SHP77 (cell line): ENCODE measurements at regions not wholly inside any gene's neighbourhood (a gene's known extent, or its start where the extent isn't known, plus 50 kb on each side); places are given as distances from the start of the nearest gene placed in this dataset.

Experiments
- DNase-seq, 2 experiments: peaks; one replicate each; lab custom pipeline; 2025; lab: John Stamatoyannopoulos, UW

DNA sequence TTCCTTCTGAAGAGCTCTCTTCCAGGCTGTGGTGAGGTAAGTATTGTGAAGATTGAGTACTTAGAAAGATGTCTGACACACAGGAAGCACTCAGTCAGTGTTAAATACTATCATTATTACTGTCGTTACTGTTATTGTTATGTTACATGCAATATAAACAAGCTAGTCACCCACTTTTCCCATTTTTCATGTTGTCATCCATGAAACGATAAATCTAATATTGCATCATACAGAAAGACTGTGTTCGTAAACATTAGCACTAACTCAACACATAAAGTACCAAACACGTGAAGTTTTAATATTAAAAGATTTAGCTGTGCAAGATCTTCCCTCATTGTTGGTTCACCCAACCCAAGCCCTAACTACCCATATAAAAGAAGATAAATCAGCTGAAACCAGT, 109.2 kb upstream of the NRSN1 start:
- DNase-seq: no peak

DNA sequence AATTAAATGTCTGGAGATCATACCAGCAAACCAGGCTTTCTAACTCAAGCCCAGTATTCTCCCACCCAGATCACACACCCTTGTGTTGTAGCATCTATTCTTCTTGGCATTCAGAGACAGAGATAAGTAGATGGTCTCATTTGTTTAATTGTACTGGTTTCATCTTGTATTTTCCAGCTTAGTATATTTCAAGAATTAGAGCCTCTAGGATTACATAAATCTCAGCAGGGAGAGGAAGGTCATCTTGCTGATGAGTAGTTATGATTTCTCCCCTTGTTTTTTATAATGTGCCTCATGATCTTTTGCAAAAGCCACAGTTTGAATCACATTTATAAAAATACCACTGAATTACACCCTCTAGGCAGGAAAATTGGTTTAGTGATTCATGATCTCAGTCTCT, 106.6 kb upstream of the NRSN1 start:
- no peak for DNase-seq

DNA sequence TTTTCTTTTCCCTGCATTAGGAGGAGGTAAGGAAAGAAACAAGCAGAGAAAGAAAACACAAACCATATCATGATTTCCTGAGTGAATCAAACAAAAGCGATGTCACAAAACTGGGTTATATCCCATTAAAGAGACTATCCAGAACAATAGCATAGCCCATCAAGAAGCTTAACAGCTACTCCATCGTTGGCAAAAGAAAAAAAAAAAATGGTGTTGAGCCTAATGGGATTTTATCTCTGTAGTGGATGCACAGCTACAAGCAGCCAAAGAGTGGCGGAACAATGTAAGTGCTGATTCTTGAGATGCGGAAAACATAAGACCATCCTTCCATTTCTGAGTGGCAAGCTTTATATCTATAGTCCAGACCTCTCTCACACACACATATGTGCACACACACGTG, 106.2 kb upstream of the NRSN1 start:
- DNase-seq: no peak

DNA sequence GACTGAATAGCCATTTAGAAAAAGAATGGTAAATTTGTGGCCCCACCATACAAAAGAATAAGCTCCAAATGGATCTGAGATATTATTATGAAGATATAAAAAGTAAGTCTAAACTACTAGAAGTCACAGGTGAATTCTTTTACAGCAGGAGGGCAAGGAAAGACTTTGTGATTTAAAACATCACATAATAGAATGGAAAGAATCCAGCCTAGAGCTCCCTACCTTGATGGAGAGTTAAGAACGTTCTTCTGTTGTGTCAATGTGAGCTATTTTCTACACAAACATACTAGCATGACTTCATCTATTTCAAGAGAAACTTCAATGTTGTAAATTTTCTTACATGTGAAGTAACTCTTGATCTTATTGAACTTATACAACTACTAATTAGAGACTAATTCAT, 100.0 kb upstream of the NRSN1 start:
- no peak for DNase-seq

DNA sequence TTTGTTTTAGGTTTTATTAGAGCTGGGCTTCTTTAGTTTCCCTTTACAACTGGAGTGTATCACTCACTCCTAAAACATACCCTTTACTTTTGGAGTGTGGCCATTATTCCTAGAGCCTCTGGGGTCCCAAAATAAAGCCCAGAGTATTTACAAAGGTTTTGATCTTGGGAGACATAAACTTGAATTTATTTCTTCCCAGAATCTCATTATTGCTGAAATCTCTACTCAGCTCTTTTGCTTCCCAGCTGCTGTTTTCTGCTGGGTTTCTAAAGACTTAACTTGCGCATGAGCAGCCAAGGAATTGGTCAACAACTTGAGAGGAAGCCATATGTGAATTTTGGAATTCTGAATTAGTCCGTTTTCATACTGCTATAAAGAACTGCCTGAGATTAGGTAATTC, 94.5 kb upstream of the NRSN1 start:
- no peak for DNase-seq

DNA sequence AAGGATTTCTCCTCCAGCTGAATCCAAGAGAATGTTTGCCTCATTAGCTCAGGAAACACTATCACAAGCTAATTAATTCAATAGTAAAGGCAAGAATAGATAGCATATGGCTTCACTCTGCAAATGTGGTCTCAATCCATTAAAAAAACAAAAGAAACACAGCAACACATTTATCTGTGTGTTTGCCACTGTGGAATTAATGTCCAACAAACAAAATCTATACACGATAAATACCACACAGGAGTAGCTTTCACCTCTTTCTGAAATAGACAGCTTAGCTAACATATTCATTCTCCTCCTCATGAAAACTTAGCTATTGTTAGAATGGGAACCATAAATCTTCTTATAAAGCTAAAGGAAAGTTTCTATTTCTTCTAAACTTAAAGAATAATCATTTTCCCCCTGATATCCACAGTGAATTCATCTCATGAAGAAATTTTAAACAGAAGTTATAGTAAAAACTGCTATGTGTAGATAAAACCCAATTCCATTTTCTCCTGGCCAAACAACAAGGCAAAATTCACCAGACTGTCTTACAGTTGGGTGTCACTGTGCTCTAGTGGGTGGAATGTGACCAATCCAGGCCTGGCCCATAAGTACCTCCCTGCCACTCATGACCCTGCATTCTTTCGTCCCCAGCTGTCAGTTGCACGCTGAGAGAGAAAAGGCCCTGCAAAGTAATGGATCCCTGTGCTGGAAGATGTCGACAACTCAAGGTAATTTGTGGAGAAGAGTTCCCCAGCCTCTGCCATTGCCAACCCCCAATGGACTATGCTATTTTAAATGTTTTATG, 92.9 kb upstream of the NRSN1 start:
- no peak for DNase-seq

DNA sequence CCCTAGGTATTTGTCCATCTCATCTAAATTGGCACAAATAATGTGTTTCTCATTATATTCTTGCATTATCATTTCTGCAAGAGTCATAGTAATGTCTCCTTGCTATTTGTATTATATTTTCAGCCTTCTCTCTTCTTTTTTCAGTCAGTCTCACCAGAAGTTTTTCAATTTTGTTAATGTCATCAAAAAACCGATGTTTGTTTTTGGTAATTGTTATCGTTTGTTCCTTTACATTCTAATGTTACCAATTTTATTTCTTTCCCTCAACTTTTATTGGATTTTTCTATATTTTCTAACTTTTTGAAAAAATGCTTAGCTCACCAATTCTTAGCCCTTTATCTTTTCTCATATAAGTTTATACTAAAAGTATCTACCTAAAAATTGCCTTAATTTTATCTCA, 82.2 kb upstream of the NRSN1 start:
- DNase-seq: no peak

DNA sequence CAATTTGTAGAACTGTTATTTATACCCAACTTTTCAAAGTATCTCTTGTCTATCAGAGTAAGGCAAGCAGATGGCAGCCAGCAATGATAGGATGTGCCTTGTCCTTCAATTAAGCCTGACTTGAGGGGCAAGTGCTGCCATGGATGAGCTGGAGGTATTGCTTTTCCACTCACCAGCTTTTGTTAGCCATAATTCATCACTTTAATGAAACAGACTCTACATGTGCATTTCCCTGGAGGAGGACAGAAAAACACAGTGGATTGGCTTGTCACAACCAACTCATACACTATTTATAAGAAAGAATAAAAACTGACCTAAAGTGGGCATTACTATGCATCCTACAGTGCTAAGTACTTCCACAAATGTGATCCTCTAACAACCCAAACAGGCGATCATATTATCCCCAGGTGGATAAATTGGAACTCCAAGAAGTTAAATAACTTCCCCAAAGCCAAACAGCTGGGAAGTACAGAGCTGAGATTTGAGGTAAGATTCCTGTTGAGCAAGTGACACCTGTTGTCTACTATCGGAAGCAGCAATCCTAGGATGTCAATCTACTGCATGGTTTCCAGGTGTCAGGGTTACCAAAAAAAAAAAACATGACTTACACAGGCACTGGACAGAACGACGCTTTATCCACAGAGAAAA, 73.9 kb upstream of the NRSN1 start:
- no peak for DNase-seq

DNA sequence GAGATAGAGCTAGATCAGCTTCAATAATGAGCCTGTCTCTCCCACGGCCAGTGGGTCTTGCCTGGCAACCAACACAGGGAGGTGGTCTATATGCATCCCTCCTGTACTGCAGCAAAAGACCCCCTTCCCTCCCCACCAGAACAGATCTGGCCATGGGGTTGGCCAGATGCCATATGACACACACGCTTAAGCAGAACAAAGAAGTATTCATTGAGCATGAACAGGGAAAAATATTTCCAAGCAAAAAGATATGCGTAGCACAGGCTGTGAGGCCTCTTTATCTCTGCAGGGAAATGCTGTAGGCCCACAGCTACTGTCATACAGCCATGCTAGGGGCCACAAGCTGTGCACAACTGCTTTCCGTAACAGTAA, 73.4 kb upstream of the NRSN1 start:
- DNase-seq: no peak

DNA sequence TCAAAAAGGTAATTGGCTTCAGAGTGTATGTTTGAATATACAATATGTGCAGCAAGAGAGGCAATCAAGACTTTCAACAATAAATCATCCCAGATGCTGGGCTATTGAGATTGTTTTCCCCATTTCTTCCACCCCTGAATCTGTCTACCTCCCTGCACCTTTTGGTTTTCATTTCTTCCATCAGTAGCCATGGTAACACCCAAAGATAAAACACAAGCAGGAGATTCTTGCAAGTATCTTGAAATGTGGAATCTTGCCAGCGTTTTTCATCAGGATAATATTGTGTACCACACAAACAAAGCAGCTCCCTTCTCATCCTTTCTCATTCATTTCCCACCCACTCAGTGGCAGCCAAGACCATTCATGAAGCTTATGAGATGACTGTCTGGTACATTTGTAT, 73.0 kb upstream of the NRSN1 start:
- no peak for DNase-seq

DNA sequence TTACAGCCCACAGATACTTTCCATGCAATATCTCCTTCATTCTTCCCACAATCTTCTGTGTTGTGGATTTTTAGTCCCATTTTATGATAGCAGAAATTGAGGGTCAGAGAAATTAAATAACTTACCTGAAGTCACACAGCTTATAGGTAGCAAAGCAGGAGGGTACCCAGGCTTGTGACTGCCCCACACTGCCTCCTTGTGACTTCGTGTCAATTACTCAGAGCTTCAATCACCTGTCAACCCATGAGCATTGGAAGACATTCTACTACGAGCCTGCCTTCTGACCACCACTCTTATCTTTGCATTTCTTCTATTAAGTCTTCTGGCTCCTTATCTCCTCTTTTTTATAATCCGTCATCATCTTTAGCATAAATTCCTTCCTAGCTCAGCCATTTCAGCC, 71.6 kb upstream of the NRSN1 start:
- DNase-seq: no peak

DNA sequence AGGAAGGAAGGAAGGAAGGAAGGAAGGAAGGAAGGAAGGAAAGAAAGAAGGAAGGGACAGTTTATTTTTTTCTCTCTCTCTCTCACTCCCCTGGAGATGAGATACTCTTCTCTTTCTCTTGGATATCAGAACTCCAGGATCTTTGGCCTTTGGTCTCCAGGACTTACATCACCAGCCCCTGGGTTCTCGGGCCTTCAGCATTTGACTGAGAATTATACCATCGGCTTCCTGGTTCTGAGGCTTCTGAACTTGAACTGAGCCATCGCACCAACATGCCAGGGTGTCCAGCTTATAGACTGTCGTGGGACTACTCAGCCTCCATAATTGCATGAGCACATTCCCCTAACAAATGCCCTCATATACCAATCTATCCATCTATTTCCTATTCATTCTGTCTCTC, 69.4 kb upstream of the NRSN1 start:
- DNase-seq: no peak

DNA sequence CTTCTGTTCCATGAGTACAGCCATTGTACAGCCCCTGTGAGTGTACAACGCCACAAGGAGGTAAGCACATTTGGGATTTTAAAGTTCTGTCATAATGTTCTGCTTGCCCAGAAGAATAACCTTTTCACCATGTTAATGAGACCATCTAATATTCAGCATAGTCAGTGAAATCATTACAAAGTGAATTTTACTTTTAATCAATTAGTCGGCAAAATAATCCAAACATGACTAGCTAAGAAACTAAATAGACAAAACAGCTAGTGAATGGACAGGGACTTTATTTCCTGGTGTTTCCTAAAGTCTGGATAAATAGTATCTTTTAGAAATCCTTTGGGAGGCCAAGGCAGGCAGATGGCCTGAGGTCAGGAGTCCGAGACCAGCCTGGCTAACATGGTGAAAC, 69.0 kb upstream of the NRSN1 start:
- DNase-seq: no peak

DNA sequence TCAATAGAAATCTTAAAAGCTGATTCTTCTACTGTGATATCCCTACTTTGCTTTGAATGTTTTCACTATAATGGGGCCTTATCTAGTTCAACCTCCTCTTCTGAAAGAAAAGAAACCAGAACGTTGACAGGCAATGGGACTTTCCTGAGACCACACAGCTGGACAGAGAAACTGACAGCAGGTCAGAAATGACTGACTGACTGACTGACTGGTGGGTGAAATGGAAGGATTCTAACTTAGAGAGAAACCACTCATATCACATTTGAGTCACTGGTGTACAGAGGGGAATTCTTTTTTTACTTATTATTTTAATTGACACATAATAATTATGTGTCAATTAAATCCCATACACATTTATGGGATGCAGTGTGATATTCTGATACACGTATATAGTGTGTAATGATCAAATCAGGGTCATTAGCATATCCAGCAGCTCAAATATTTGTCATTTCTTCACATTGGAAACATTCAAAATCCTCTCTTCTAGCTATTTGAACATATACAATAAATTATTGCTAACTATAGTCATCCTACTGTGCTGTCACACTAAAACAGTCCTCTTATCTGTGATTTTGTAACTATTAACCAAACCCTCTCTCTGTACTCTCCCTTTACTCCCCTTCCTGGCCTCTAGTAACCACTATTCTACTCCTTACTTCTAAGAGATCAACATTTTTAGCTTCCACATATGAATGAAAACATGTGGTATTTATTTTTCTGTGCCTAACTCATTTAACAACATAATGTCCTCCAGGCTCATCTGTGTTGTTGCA, 64.8 kb upstream of the NRSN1 start:
- no peak for DNase-seq

DNA sequence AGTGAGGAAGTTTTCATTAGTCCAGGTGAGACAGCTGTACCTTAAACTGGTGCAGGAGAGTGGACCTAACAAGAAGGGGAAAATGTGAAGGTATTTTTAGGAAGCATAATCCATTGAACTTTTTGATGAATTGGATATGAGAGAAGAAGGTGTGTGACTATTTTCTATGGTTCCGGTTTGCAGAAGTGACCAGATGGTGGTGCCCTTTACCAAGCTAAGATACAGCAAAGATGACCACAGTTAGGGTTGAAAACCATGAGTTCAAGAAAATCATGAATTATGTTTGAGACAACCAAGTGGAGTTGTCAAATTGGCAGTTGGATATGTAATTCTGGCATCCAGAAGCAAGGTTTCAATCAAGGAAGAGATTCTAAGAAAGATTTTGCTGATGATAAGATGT, 61.9 kb upstream of the NRSN1 start:
- DNase-seq: peak; percentile 8 to 37

DNA sequence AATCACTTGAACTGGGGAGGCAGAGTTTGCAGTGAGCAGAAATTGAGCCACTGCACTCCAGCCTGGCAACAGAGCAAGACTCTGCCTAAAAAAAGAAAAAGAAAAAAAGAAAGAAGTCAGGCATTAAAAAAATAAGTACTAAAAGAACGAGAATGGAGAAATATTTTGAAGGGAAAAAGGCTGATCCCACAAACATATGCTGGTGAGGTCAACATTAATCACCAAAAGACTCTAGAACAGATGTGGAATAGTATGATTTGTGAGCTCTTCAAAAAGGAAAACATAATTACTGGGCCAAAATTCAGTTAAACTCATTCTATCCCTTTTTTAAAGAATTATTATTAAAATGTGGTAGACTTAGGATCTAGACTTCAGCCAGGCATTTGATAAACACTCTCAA, 61.2 kb upstream of the NRSN1 start:
- no peak for DNase-seq

DNA sequence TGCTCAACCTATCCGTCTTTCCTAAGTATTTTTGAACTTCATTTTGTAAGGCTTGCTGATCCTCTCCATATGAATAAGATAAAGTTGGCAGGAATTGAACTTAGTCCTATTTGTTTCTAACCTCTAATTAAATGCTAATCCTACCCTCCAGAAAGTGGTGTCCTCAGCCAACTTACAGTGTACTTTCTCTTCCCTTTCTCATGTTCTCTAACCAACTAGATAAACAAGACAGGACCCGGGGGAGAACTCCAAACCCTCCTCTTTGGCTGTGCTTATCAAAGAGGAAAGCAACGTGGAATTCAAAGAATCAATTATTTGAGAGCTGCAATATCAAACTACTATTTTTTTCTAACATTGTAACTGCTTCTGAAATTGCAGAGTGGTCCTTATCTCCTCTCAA, 56.5 kb upstream of the NRSN1 start:
- DNase-seq: no peak

DNA sequence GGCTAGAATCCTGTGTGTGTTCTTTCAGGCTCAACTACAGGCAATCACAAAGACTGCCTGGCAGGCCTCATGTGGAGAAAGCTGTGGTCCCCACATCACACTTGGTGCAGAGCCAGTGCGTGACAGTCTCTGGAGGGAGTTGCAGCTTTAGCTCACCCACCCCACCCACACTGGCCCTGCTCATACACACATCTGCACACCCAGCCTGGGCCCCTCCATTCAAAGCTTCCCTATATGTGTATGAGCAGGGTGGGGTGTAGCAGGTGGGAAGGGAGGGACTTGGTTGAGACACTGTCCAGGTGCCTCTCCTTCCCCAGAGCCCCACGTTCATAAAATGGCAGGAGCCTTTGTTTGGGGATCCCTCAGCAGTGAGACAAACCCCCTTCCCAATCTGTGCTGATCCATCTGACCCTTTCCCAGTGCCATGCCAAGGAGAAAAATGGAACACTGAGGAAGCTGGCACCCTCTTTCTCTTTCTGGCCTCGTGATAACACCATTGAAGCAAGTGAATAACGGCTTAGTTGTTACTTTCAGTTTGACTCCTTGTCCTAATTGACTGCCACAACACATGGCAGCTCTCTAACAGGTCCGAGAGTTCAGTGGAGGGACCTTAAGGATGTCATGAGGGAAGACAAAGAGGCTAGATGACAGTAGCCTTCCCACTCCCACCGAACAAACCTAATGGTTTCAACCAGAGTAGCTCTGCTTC, 53.8 kb upstream of the NRSN1 start:
- DNase-seq: no peak

DNA sequence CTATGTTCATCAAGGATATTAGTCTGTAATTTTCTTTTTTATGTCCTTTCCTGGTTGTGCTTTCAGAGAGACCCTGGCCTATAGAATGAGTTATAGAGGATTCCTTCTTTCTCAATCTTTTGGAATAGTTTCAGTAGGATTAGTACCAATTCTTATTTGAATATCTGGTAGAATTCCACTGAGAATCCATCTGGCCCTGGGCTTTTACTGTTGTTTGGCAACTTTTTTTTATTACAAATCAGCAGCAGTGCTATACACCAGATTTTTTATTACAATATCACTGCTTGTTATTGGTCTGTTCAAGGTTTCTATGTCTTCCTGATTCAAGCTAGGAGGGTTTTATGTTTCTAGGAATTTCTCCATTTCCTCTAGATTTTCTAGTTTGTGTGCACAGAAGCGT, 50.0 kb upstream of the NRSN1 start:
- no peak for DNase-seq
